A673 (cell line): ENCODE measurements at regions not wholly inside any gene's neighbourhood (a gene's known extent, or its start where the extent isn't known, plus 50 kb on each side); places are given as distances from the start of the nearest gene placed in this dataset.

ENCODE experiments used
- BruUV-seq: library from RNA; stranded (reverse); fragments of 400-500 nt; replicated peaks from 2 replicates; lab custom pipeline; 2021; lab: Mats Ljungman, UMichigan
- CTCF ChIA-PET: fragments of 300-600 bp; sonication (Branson Sonifier 250); formaldehyde crosslinking; loops from one replicate; lab custom pipeline; 2022; ENCODE audit warnings: antibody characterized with exemption; lab: Charles Lee
- POLR2A ChIA-PET: fragments of 300-600 bp; sonication (Branson Sonifier 250); formaldehyde crosslinking; loops from one replicate; lab custom pipeline; 2022; ENCODE audit warnings: antibody characterized with exemption; ENCODE audit not compliant: low non-redundant PET; lab: Charles Lee
- DNase-seq: peaks from one replicate; pipeline ENCODE4 v3.0.0-alpha.2; 2015; ENCODE audit warnings: low spot score
- H3K27ac ChIP-seq: fragments of 200-600 bp; sonication (generic); 2 replicates; pipeline ENCODE4 v1.5.1; 2016; ENCODE audit warnings: mixed run types, low read depth, mild to moderate bottlenecking, mixed read lengths, antibody characterized with exemption, low read length; ENCODE audit not compliant: poor library complexity, severe bottlenecking
- H3K27me3 ChIP-seq: fragments of 200-600 bp; sonication (generic); replicated peaks from 2 replicates; pipeline ENCODE4 v1.6.1; 2017; ENCODE audit warnings: mixed run types, low read depth, mild to moderate bottlenecking, mixed read lengths, antibody characterized with exemption, low read length; ENCODE audit not compliant: insufficient read depth, poor library complexity
- H3K36me3 ChIP-seq: fragments of 200-600 bp; sonication (generic); 2 replicates; pipeline ENCODE4 v1.6.1; 2016; ENCODE audit warnings: mixed run types, mild to moderate bottlenecking, mixed read lengths, antibody characterized with exemption, low read length; ENCODE audit not compliant: insufficient read depth, poor library complexity, severe bottlenecking
- H3K4me1 ChIP-seq: fragments of 200-600 bp; sonication (generic); 2 replicates; pipeline ENCODE4 v1.6.1; 2017; ENCODE audit warnings: mixed run types, mild to moderate bottlenecking, mixed read lengths, antibody characterized with exemption, low read length; ENCODE audit not compliant: insufficient read depth, poor library complexity, severe bottlenecking
- H3K4me3 ChIP-seq: fragments of 200-600 bp; sonication (generic); 2 replicates; pipeline ENCODE4 v1.5.1; 2016; ENCODE audit warnings: low read depth, mixed run types, mild to moderate bottlenecking, mixed read lengths, low read length; ENCODE audit not compliant: poor library complexity, severe bottlenecking
- H3K9me3 ChIP-seq: fragments of 200-600 bp; sonication (generic); 2 replicates; pipeline ENCODE4 v1.6.1; 2016; ENCODE audit warnings: mixed run types, low read depth, mild to moderate bottlenecking, mixed read lengths, antibody characterized with exemption, low read length; ENCODE audit not compliant: poor library complexity, severe bottlenecking
- CTCF ChIP-seq: fragments of 300-800, 200-600 bp; sonication (generic); conservative IDR thresholded peaks from 2 replicates; pipeline ENCODE4 v1.5.1; 2017; ENCODE audit warnings: low read depth, mild to moderate bottlenecking, antibody characterized with exemption, low read length, moderate library complexity, mixed read lengths
- EZH2 ChIP-seq: fragments of 200-600 bp; sonication (generic); IDR thresholded peaks from 2 replicates; pipeline ENCODE4 v1.6.1; 2017; ENCODE audit warnings: borderline replicate concordance, low read depth, mild to moderate bottlenecking, mixed read lengths, antibody characterized with exemption, low read length; ENCODE audit not compliant: poor library complexity, severe bottlenecking
- intact Hi-C: fragments of 100-400 bp; cut with micrococcal nuclease; formaldehyde crosslinking; loops from one replicate; pipeline ENCODE4 v1.10.0; 2022; ENCODE audit not compliant: unreplicated experiment

- no peaks in the 10 kb centered on the region for H3K9me3 ChIP-seq
- H3K27me3 ChIP-seq, result no peaks in the 10 kb centered on the region
- no peaks in the 10 kb centered on the region for H3K4me1 ChIP-seq
- ChIA-PET CTCF (no interaction called here), POLR2A (no interaction called here)
- H3K27ac ChIP-seq, result no peak overlapping the region
- no peaks in the 10 kb centered on the region for H3K36me3 ChIP-seq
- BruUV-seq, result no TSS peak
- TF ChIP-seq CTCF (no peak), EZH2 (no peak)
- DNase-seq, result no peak
- intact Hi-C loops, result no loop called here
- no peak overlapping the region for H3K4me3 ChIP-seq
Observed at GRCh38 chr4:124484008-124484407, 228.5 kb downstream of the ANKRD50 start.

GRCh38 chr4:124484940-124485339, 227.6 kb downstream of the ANKRD50 start:
- intact Hi-C loops, result no loop called here
- no peak overlapping the region for H3K4me3 ChIP-seq
- DNase-seq, result no peak
- H3K4me1 ChIP-seq, result no peaks in the 10 kb centered on the region
- TF ChIP-seq EZH2, result no peak
- no peak for TF ChIP-seq CTCF
- POLR2A ChIA-PET, result no interaction called here
- no peaks in the 10 kb centered on the region for H3K36me3 ChIP-seq
- no peaks in the 10 kb centered on the region for H3K9me3 ChIP-seq
- H3K27ac ChIP-seq, result no peak overlapping the region
- no TSS peak for BruUV-seq
- no peaks in the 10 kb centered on the region for H3K27me3 ChIP-seq
- CTCF ChIA-PET, result no interaction called here

GRCh38 chr4:124486423-124486822, 226.1 kb downstream of the ANKRD50 start:
- Histone ChIP-seq H3K4me1 (no peaks in the 10 kb centered on the region), H3K4me3 (no peak overlapping the region), H3K27ac (no peak overlapping the region), H3K36me3 (no peaks in the 10 kb centered on the region), H3K9me3 (no peaks in the 10 kb centered on the region), H3K27me3 (no peaks in the 10 kb centered on the region)
- no peak for TF ChIP-seq EZH2
- TF ChIP-seq CTCF, result no peak
- BruUV-seq, result no TSS peak
- POLR2A ChIA-PET, result no interaction called here
- CTCF ChIA-PET, result no interaction called here
- DNase-seq, result no peak
- intact Hi-C loops, result no loop called here
